T-helper 2 cell (primary cell): ENCODE measurements at regions not wholly inside any gene's neighbourhood (a gene's known extent, or its start where the extent isn't known, plus 50 kb on each side); places are given as distances from the start of the nearest gene placed in this dataset.
"Not testable (repeated sequence)": the region's sequence is repeated elsewhere in the genome, so short reads cannot be mapped to it uniquely, and the experiment has no call there.

Experiments
- DNase-seq, 5 experiments: peaks; one replicate each; pipeline versions ENCODE4 v3.0.0 to v3.0.0-alpha.2; 2012 to 2022

DNA sequence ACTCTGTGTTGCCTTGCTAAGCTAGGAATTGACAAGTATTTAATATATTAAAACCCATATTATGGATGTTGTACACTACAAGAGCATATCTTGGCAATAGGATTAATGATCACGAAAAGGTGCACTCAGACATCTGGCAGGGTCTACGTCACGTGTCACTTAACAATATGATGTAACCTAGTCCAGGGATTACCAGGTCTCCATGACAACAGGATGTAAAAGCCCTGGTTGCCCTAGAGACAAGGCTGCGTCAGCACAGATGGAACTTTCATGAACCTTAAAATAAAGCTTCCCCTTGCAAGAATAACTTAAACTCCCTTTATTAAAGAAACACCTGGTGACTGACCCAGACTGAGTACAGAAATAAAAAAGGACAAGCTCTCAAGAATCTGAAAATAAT, 717.8 kb downstream of the CDH18 start:
- DNase-seq, result no peak

DNA sequence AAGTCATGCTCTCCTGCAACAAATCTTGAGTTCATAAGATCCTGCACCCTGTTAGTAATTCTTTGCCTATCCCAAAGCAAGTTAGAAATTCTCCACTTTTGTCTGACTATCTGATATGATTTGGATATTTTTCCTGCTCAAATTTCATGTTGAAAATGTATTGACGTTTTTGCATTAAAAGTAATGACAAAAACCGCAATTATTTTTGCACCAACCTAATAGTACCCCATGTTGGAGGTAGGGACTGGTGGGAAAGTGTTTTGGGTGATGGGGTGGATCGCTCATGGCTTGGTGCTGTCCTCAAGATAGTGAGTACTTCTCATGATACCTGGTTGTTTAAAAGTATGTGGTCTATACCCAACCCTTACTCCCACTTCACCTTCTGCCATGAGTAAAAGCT, 713.4 kb downstream of the CDH18 start:
- no peak for DNase-seq

DNA sequence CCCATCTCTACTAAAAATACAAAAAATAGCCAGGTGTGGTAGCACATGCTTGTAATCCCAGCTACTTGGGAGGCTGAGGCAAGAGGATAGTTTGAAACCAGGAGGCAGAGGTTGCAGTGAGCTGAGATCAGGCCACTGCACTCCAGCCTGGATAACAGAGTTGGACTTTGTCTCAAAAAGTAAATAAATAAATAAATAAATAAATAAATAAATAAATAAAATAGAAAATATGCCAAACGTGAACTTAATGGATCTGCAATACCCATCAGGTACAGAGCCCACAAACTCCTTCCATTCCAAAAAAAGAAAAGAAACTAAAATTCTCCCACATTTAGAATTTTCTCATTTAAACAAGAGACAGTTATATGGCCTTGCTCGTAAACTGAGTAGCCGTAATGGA, 702.7 kb downstream of the CDH18 start:
- DNase-seq, result no peak

DNA sequence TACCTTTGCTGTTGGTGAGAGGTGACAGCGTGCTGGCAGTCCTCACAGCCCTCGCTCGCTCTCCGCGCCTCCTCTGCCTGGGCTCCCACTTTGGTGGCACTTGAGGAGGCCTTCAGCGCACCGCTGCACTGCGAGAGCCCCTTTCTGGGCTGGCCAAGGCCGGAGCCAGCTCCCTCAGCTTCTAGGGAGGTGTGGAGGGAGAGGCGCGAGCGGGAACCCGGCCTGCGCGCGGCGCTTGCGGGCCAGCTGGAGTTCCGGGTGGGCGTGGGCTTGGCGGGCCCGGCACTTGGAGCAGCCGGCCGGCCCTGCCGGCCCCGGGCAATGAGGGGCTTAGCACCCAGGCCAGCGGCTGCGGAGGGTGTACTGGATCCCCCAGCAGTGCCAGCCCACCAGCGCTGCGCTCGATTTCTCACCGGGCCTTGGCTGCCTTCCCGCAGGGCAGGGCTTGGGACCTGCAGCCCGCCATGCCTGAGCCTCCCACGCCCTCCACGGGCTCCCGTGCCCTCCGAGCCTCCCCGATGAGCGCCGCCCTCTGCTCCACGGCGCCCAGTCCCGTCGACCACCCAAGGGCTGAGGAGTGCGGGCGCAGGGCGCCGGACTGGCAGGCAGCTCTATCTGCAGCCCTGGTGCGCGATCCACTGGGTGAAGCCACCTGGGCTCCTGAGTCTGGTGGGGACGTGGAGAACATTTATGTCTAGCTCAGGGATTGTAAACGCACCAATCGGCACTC, 700.3 kb downstream of the CDH18 start:
- DNase-seq, result not testable (repeated sequence)

DNA sequence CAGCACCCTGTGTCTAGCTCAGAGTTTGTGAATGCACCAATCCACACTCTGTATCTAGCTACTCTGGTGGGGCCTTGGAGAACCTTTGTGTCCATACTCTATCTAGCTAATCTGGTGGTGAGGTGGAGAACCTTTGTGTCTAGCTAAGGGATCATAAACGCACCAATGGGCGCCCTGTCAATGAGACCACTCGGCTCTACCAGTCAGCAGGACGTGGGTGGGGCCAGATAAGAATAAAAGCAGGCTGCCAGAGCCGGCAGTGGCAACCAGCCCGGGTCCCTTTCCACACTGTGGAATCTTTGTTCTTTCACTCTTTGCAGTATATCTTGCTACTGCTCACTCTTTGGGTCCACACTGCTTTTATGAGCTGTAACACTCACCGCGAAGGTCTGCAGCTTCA, 699.7 kb downstream of the CDH18 start:
- not testable (repeated sequence) for DNase-seq

DNA sequence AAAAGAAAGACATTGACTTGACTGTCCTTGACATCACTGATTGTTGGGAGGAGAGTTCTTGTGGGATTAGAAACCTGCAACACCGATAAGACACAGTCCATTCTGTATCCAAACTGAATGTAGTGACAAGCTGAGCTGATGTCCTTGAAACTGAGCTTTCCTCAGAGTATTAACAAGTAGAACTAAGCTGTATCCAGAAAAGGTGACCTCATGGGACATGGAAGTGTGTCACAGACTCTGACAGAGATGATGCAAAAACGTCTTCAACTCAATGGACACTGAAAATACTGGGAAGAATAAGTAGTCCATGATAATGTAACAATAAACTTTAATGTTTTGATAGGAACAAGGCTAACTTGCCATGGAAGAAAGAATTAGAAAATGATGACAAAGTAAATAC, 690.1 kb downstream of the CDH18 start:
- DNase-seq, result no peak

DNA sequence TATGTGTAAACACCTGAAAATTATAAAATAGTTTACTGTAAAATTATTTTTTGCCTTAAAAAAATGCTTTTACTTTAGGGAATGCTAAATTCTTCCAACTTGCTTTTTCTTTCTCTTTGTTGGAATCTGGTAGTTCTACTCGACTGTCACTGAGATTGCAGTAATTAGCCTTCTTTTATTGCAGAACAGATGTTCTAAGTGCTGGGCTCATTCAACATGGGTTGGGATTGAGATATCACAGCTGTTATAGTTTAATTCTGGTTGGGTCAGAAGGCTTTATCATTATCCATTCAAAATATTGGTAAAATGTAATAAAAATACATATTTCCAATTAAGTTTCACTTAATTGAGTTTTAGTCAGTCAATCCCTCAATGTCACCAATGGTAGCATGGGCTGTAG, 686.7 kb downstream of the CDH18 start:
- DNase-seq, result no peak

DNA sequence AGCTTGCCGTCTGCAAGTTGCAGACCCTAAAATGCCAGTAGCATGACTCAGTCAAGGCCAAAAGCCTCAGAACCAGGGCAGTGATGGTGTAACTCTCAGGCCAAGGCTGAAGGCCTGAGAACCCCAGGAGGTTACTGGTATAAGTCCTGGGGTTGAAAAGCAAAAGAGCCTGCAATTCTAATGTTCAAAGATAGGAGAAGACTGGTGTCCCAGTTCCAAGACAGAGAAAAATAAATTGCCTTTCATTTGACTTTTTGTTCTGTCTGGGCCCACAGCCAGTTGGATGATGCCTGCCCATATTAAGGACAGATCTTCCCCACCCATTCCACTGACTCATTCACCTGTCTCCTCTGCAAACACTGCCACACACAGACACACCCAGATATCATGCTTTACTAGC, 673.2 kb downstream of the CDH18 start:
- DNase-seq, result no peak

DNA sequence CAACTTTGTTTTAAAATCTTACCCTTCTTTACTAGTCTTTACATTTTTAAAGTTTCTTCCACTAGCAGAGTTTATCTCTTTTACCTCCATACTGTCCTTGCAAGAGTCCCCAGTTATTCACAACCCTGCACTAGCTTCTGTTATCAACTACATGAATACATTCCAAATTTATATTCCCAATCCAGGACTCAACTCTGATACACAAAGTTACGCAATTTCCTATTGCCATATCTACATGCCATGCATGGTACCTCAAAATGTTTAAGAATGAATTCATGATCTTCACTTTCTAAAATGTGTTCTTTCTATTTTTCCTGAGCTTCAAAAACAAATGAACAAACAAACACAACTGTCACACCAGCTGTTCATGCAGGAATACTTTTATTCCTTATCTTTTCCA, 668.7 kb downstream of the CDH18 start:
- no peak for DNase-seq

DNA sequence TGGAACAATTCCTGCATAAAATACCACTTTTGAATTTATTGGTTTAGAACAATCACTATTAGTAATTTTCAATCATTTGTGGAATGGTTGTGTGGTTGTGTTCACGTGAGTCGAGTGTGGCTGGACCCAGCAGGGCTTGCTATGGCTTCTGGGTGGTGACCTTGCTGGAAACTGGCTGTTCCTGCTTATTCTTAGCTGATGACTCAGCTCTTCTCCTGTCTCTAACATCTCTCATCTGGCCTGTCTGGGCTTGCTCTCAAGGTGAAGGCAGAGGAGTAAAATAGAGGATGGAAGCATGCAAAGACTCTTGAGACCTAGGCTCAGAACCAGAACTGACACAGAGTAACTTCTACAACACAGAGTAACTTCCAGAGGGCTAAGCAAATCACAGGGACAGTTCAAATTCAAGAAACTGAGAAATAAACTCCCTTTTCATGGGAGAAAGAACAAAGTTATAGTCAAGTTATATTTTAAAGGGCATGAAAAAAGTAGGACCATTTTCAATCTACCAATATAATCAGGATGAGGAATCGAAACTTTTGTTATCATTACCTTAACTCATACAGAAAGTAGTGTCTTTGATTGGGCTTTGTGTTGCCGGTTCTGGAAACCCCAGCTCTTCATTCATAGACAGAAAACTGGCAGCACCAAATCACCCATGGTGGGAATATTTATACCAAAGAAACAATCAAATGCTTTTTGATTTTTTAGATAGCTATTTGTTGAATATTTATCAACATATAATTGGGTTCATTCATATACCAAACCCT, 665.1 kb downstream of the CDH18 start:
- DNase-seq, result no peak

DNA sequence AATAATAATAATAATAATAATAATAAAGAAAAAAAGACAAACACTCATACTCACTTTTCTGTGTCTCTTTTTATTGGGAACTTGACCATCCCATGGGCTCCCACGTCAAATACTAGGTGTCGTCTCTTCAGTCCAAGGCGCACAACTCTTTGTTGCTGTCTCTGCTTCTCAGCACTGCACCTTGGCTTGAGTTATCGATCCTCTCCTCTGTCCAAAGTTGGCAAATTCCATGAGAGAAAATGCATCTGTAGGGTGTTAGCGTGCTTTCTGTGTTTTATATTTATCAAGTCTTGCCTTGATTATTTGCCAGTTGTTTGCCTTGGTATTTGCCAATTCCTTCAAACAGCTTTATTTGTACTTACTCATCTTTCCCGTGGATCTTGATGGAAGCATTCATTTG, 653.7 kb downstream of the CDH18 start:
- no peak for DNase-seq

DNA sequence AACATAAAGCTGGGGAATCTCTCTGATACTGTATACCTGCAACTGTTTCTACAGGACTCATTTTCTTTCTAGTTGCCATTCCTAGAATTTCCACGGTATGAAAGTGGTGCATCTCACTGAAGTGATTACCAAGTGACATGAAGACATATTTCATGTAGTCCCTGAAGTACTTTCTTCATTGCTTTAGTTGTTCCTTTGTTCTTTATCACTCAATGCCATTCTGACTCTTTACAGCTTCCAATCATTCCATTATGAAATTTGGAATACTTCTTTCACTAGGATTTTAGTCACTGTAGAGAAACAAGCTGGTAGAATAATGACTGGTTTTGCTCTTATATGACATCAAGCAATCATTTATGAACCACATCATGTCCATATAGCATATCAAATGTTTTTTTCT, 645.1 kb downstream of the CDH18 start:
- DNase-seq, result no peak

DNA sequence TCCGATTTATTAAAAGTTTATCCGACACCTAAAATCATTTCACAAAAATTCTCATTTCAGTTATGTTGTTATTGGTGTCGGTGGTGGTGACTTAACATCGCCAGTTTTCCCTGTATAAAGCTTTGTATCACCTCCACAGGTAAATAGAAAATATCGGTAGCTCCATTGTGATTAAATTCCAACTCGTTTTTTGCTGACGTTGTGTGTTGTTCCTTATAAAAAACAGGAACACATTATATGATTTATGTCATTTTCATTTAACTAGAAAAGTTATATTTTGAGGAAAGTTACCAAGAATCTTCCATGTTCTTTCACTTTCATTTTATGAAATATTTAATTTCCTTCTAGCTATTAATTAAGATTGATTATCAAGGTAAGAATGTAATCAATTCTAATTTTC, 635.9 kb downstream of the CDH18 start:
- no peak for DNase-seq

DNA sequence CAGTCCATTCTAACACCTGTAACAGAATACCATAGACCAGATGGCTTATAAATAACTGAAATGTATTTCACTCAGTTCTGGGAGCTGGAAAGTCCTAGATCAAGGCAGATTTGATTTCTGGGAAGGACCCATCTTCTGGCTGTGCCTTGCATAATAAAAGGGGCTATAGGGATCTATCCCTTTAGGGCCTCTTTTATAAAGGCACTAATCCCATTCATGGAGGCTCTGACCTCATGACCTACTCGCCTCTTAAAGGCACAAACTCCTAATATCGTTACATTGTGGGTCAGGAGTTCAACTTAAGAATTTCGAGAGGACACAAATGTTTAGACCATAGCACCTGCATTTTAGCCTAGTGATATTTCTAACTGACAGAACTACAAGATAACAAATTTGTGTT, 619.0 kb downstream of the CDH18 start:
- DNase-seq, result no peak

DNA sequence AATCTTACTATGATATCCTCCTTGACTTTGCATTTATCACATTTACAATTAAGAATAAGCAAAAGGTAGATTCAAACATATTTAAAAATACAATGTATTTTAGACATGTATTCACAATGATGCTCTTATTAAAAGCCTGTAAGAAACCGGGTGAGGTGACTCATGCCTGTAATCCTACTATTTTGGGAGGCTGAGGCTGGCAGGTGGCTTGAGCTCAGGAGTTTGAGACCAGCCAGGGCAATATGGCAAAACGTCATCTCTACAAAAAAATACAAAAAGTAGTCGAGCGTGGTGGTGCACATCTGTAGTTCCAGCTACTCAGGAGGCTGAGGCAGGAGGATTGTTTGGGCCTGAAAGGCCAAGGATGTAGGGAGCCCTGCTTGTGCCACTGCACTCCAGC, 618.4 kb downstream of the CDH18 start:
- no peak for DNase-seq

DNA sequence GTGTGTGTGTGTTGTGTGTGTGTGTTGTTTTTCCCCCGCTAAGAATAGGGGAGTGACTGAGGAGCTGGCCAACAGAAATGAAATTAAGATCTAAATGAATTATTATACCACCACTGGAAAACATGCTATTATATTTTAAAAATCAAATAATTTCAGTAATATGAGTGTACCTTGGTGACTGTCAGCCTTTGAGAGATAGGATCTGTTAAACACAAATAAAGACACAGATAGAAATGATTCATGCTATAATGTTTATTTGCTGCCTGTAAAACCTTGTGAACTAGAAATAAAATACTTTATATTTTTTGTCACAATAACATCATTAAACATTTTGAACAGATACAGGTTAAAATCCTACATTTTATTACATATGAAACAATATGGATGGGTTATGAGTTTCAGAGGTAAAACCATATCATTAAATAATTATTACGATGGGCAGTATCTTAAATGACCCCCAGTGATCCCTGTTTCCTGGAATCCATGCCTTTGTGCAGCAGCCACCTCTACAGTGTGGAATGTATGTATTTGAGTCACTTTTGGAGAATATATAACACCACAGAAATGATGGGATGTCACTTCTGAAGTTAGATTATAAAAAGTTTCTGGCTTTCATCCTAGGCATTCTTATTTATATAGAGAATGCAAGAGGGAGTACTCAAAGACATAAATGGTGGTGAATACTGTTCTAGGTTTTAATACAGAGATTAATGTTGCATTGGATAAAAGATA, 617.2 kb downstream of the CDH18 start:
- DNase-seq, result no peak

DNA sequence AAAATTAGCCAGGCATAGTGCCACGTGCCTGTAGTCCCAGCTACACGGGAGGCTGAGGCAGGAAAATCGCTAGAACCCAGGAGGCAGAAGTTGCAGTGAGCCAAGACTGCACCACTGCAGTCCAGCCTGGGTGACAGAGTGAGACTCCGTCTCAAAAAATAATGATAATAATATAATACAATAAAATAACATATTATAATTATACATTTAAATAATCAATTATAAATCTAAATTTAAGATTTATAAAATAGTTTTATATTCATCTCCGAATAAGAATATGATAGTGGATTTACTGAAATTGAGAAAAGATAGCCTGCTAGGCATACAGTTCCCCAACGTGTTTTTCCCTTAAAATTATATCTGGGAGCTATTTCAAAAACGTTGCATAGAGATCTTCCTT, 599.6 kb downstream of the CDH18 start:
- no peak for DNase-seq

DNA sequence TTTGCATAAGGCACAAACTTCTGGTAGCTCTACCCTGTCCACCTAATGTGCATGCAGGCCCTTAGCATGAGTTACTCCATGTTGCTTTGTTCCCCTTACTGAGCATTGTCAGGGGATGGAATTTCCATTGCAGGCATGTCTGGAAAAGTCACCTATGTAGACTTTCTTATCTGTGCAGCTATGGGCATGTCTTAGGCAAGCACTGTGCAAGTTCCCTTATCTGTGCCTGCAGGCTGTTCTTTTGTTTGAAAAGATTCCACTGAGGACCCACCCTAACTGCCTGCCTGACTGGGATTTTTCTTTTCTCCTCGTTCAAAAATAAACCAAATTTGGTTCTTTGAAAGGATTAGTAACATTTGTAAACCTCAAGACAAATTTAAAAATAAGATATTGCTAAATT, 587.0 kb downstream of the CDH18 start:
- no peak for DNase-seq

DNA sequence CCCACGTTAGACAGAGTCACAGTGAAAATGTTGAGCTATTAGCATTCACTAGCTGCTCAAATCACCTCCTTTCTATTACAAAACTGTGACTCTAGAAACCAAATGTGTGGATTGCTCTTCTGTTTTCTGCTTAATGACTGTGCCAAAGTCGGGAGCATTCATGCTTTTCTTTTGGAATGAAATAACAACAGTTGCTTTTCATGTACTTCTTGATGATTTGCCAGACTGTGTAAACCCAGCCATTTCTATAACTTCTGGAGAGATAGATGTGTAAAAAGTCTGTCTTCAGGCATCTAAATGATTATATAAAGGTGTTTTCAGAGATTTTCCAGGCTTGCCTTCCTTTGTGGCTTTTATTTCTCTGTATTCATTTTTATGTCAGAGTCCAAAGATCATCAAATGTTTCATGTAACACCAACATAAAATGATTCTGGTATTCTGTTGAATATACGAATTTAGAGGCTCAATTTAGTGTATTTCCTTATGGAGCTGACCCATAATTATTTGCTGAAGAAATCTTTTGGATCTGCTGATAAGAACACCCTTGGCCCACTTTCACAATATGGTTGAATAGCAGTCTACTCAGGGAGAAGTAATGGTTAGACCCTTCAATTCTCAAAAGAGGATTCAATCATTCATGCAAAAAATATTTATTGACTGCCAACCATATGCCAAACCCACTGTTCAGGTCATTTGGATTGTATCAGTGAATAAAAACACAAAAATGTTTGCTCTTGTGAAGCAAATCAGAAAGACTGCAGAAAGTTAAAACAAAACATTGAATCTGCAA, 581.2 kb downstream of the CDH18 start:
- DNase-seq, result no peak

DNA sequence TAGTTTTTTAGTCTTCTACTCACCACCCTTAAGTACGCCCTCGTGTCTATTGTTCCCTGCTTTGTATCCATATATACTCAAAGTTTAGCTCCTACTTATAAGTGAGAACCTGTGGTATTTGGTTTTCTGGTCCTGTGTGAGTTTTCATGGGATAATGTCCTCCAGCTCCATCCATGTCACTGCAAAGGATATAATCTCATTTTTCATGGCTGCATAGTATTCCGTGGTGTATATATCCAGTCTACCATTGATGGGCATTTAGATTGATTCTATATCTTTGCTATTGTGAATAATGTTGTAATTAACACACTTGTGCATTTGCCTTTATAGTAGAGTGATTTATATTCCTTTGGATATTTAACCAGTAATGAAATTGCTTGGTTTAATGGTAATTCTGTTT, 579.9 kb downstream of the CDH18 start:
- DNase-seq, result no peak

DNA sequence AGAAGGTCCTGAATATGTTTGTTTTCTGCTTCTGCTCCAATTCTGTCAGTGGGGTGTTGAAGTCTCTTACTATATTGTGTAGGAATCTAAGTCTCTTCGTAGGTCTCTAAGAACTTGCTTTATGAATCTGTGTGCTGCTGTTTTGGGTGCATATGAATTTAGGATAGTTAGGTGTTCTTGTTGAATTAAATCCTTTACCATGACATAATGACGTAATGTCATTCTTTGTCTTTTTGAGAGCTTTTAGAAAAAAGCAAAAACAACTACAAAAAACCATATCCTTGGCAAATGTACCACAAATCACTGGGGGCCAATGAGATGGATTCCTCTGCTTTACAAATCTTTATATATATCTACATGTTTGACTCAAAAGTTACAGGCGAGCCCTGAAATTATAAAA, 576.1 kb downstream of the CDH18 start:
- DNase-seq, result no peak
